Spleen (tissue), 7 donors: ENCODE measurements at regions not wholly inside any gene's neighbourhood (a gene's known extent, or its start where the extent isn't known, plus 50 kb on each side); places are given as distances from the start of the nearest gene placed in this dataset.

Source experiments
- CTCF ChIP-seq, 11 experiments: fragments of 200-600 bp in 7 of 11; fragments of 450-650 bp in 4 of 11; sonication (generic) in 4 of 11; IDR thresholded peaks in 8 of 11; conservative IDR thresholded peaks in 3 of 11; 1 replicate in 7 of 11; 2 replicates in 4 of 11; pipeline versions ENCODE4 v1.4.0 to v1.8.0; 2016 to 2021; ENCODE audit warnings: antibody characterized with exemption in 11 of 11, inconsistent platforms in 4 of 11, mild to moderate bottlenecking in 1 of 11
- POLR2A ChIP-seq, 3 donors: fragments of 450-650 bp; IDR thresholded peaks; one replicate each; pipeline ENCODE4 v1.5.1; 2017; ENCODE audit warnings: antibody characterized with exemption in 3 of 3, mild to moderate bottlenecking in 1 of 3
- POLR2AphosphoS5 ChIP-seq, 3 donors: sonication (generic); formaldehyde crosslinking; IDR thresholded peaks; one replicate each; pipeline ENCODE4 v1.5.1; 2017; ENCODE audit warnings: antibody characterized with exemption in 3 of 3
- donor health status: DM: no; HTN: no; CAD: no; lungs with moderate emphysema.
- donor health status: DM: no; HTN: no; CAD: no.
- donor health status: DM: no; HTN: no; CAD: no.

GRCh38 chr9:89793124-89793495, 188.3 kb downstream of the GADD45G start:
- no peak for TF ChIP-seq CTCF (IDR thresholded peaks at IDR 0.05 in 8 of 11, conservative IDR thresholded peaks at IDR 0.05 in 3 of 11)
- TF ChIP-seq POLR2A (IDR thresholded peaks at IDR 0.05) = no peak
- no peak for TF ChIP-seq POLR2AphosphoS5 (IDR thresholded peaks at IDR 0.05)
